MM.1S (cell line): ENCODE measurements at regions not wholly inside any gene's neighbourhood (a gene's known extent, or its start where the extent isn't known, plus 50 kb on each side); places are given as distances from the start of the nearest gene placed in this dataset.

Experiments used
- CTCF ChIP-seq: fragments of 300-600 bp; sonication (generic); IDR thresholded peaks from 2 replicates; pipeline ENCODE4 v1.5.1; 2016; ENCODE audit warnings: antibody characterized with exemption, low read length, mixed read lengths
- EZH2 ChIP-seq: fragments of 300-600 bp; sonication (generic); optimal IDR thresholded peaks from 2 replicates; pipeline ENCODE3; 2017; ENCODE audit warnings: low read depth, mild to moderate bottlenecking, antibody characterized with exemption, low read length, mixed read lengths
- EZH2phosphoT487 ChIP-seq: fragments of 300-600 bp; sonication (generic); IDR thresholded peaks from 2 replicates; pipeline ENCODE4 v1.6.1; 2018; ENCODE audit warnings: antibody characterized with exemption, low read length

DNA sequence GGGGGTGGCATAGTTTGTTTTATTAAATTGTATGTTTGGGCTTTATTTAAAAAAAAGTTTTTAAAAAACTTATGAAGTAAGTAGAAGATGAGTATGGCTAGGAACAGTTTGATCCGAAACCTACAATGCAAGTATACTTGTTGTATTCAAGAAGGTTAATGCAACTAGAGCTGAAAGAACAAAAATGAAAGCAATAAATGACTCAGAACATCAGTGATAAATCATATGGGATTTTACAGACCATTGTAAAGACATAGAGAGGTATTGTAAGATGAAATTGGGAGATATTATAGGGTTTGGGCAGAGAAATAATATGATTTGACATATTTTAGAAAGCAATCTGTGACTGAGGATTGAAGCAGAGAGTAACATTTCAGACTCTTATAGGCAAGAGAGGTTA is 1135.3 kb downstream of the SLITRK5 start:
- TF ChIP-seq CTCF (no peak), EZH2phosphoT487 (no peak), EZH2 (no peak)
